Endothelial cell of umbilical vein (primary cell): ENCODE measurements at regions not wholly inside any gene's neighbourhood (a gene's known extent, or its start where the extent isn't known, plus 50 kb on each side); places are given as distances from the start of the nearest gene placed in this dataset.

Experiments used
- BruUV-seq: library from RNA; stranded (reverse); fragments of 400-500 nt; replicated peaks from 2 replicates; lab custom pipeline; 2021; lab: Mats Ljungman, UMichigan
- CTCF ChIA-PET: fragments of 300-600, 350-600 bp; sonication (Branson Sonifier 250); formaldehyde crosslinking; loops from one replicate; lab custom pipeline; 2021; ENCODE audit warnings: antibody characterized with exemption, inconsistent platforms; lab: Charles Lee
- POLR2A ChIA-PET: fragments of 300-600, 350-600 bp; sonication (Branson Sonifier 250); formaldehyde crosslinking; loops from one replicate; lab custom pipeline; 2021; ENCODE audit warnings: antibody characterized with exemption, inconsistent platforms; lab: Charles Lee
- DNase-seq: peaks from one replicate; pipeline ENCODE4 v3.0.0-alpha.2; 2011; ENCODE audit warnings: low read depth, low spot score
- FAIRE-seq: peaks from 2 replicates; lab custom pipeline; 2011; peaks lifted over from hg19 to GRCh38; lab: Jason Lieb, UNC
- H2AFZ ChIP-seq: 2 replicates; pipeline ENCODE4 v1.6.0; 2012; ENCODE audit warnings: low read depth, low read length, control low read depth, inconsistent platforms
- H3K27ac ChIP-seq: 2 replicates; pipeline ENCODE4 v1.5.1; 2011; ENCODE audit warnings: low read depth, mild to moderate bottlenecking, control low read depth, low read length, moderate library complexity; ENCODE audit not compliant: insufficient read depth
- H3K27me3 ChIP-seq, 2 experiments: 2 replicates each; pipeline versions ENCODE4 v1.6.0 to v1.6.1; 2011; ENCODE audit warnings: low read length in 2 of 2, mixed read lengths in 1 of 2; ENCODE audit not compliant: control insufficient read depth in 2 of 2, insufficient read depth in 2 of 2
- H3K36me3 ChIP-seq, 2 experiments: 2 replicates in 1 of 2; 3 replicates in 1 of 2; pipeline ENCODE4 v1.5.1; 2011; ENCODE audit warnings: low read length in 2 of 2, mild to moderate bottlenecking in 1 of 2, moderate library complexity in 1 of 2; ENCODE audit not compliant: control insufficient read depth in 2 of 2, insufficient read depth in 2 of 2; ENCODE audit errors: extremely low read depth in 1 of 2
- H3K4me1 ChIP-seq: 3 replicates; pipeline ENCODE4 v1.5.1; 2011; ENCODE audit warnings: mild to moderate bottlenecking, low read length; ENCODE audit not compliant: control insufficient read depth, insufficient read depth; ENCODE audit errors: extremely low read depth
- H3K4me2 ChIP-seq: 2 replicates; pipeline ENCODE4 v1.6.1; 2011; ENCODE audit warnings: low read length, control low read depth, mixed read lengths; ENCODE audit not compliant: insufficient read depth
- H3K4me3 ChIP-seq, 3 experiments: fragments of 200-600 bp in 1 of 3; sonication (generic), shearing (Covaris generic) in 1 of 3; replicated peaks in 1 of 3; 2 replicates each; pipeline ENCODE4 v1.5.1; 2011 to 2016; ENCODE audit warnings: control low read depth in 3 of 3, low read length in 3 of 3, mild to moderate bottlenecking in 2 of 3, inconsistent platforms in 1 of 3, low read depth in 1 of 3, moderate library complexity in 1 of 3; ENCODE audit not compliant: insufficient read depth in 1 of 3
- H3K79me2 ChIP-seq: 2 replicates; pipeline ENCODE4 v1.6.0; 2012; ENCODE audit warnings: low read length, inconsistent platforms; ENCODE audit not compliant: control insufficient read depth, insufficient read depth
- H3K9ac ChIP-seq: replicated peaks from 2 replicates; pipeline ENCODE3; 2011; ENCODE audit warnings: low read length, control low read depth; ENCODE audit not compliant: insufficient read depth; ENCODE audit errors: extremely low read depth
- H3K9me1 ChIP-seq: replicated peaks from 3 replicates; pipeline ENCODE4 v1.6.0; 2011; ENCODE audit warnings: mild to moderate bottlenecking, low read length; ENCODE audit not compliant: control insufficient read depth, insufficient read depth; ENCODE audit errors: extremely low read depth
- H3K9me3 ChIP-seq: replicated peaks from 2 replicates; pipeline ENCODE4 v1.5.1; 2012; ENCODE audit warnings: low read length, inconsistent platforms; ENCODE audit not compliant: control insufficient read depth, insufficient read depth
- H4K20me1 ChIP-seq: replicated peaks from 2 replicates; pipeline ENCODE3; 2011; ENCODE audit warnings: mild to moderate bottlenecking, low read length; ENCODE audit not compliant: control insufficient read depth, insufficient read depth; ENCODE audit errors: extremely low read depth
- EZH2 ChIP-seq: IDR thresholded peaks from 2 replicates; pipeline ENCODE4 v1.6.1; 2012; ENCODE audit warnings: borderline replicate concordance, low read depth, mild to moderate bottlenecking, moderate library complexity, low read length, inconsistent platforms; ENCODE audit not compliant: severe bottlenecking
- FOS ChIP-seq: IDR thresholded peaks from 2 replicates; pipeline ENCODE4 v1.6.1; 2011; ENCODE audit warnings: mild to moderate bottlenecking, low read length, moderate library complexity, borderline replicate concordance; ENCODE audit not compliant: insufficient read depth
- GATA2 ChIP-seq: IDR thresholded peaks from 2 replicates; pipeline ENCODE4 v1.7.0; 2011; ENCODE audit warnings: low read depth, mild to moderate bottlenecking, moderate library complexity, mixed read lengths, low read length; ENCODE audit not compliant: insufficient read length, insufficient read depth
- JUN ChIP-seq: IDR thresholded peaks from 2 replicates; pipeline ENCODE4 v1.6.1; 2011; ENCODE audit warnings: borderline replicate concordance, low read depth; ENCODE audit not compliant: insufficient read length, insufficient read depth
- MYC ChIP-seq: IDR thresholded peaks from one replicate; pipeline ENCODE4 v1.6.1; 2011; ENCODE audit warnings: mild to moderate bottlenecking, low read depth, low read length
- POLR2A ChIP-seq: IDR thresholded peaks from 2 replicates; pipeline ENCODE4 v1.6.1; 2012; ENCODE audit warnings: low read depth, mild to moderate bottlenecking, control low read depth, low read length
- POLR2AphosphoS5 ChIP-seq: IDR thresholded peaks from 2 replicates; pipeline ENCODE4 v1.6.1; 2012; ENCODE audit warnings: low read depth, mild to moderate bottlenecking, control low read depth, low read length, moderate library complexity; ENCODE audit not compliant: insufficient read depth
- dilution Hi-C: fragments of 300-500 bp; cut with MboI; formaldehyde crosslinking; loops from one replicate; pipeline ENCODE4 v1.15.0; 2019; ENCODE audit warnings: low sequenced_read_pairs; ENCODE audit not compliant: extremely low pct_ligation_motif_present
- intact Hi-C: fragments of 100-400 bp; cut with micrococcal nuclease; formaldehyde crosslinking; loops from one replicate; pipeline ENCODE4 v1.10.0; 2022
- TF ChIP-seq, protein P1 (sequence below), 2 donors: IDR thresholded peaks; 1 replicate in 1 of 2; 2 replicates in 1 of 2; pipeline ENCODE4 v1.5.1; 2011; ENCODE audit warnings: low read length in 2 of 2, mild to moderate bottlenecking in 2 of 2, moderate library complexity in 2 of 2, control low read depth in 1 of 2, inconsistent platforms in 1 of 2, low read depth in 1 of 2; ENCODE audit not compliant: insufficient read depth in 1 of 2; ENCODE audit errors: extremely low read depth in 1 of 2
- TF ChIP-seq, protein P2 (sequence below): IDR thresholded peaks from 2 replicates; pipeline ENCODE4 v1.6.1; 2011; ENCODE audit not compliant: insufficient read depth, insufficient read length

DNA sequence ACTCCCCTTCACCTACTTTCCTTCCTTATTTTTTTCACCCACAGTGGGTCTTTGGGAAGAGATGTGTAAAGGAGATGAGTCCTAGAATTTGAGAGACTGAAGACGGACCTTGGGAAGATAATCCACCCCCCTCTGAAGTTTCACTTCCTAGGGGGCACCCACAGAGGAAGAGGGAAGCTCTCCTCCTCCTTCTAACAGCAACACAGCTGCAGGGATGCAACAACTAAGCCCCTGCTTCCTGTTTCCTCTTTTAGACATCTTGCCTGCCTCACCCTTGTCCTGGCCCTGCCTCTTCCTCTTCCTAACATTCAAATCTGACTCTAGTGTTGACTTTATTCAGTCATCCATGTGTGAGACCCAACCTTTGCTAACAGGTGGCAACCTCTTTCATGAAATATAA, 424.6 kb downstream of the BUD13 start:
- H2AFZ ChIP-seq = no peak overlapping the region
- H3K79me2 ChIP-seq = no peaks in the 10 kb centered on the region
- CTCF ChIA-PET = interaction anchor here (1.2 to 2.1 kb wide), 3 partner anchors 10 to 106 kb away, joined by 4 to 11 read pairs (median 5); no protein-coding TSS in a partner anchor
- FAIRE-seq (no peak), DNase-seq (no peak)
- no peak for TF ChIP-seq EZH2
- TF ChIP-seq FOS = no peak
- TF ChIP-seq POLR2A = no peak
- no peak for TF ChIP-seq GATA2
- no peak for TF ChIP-seq POLR2AphosphoS5
- TF ChIP-seq JUN = no peak
- TF ChIP-seq, protein P1, sequence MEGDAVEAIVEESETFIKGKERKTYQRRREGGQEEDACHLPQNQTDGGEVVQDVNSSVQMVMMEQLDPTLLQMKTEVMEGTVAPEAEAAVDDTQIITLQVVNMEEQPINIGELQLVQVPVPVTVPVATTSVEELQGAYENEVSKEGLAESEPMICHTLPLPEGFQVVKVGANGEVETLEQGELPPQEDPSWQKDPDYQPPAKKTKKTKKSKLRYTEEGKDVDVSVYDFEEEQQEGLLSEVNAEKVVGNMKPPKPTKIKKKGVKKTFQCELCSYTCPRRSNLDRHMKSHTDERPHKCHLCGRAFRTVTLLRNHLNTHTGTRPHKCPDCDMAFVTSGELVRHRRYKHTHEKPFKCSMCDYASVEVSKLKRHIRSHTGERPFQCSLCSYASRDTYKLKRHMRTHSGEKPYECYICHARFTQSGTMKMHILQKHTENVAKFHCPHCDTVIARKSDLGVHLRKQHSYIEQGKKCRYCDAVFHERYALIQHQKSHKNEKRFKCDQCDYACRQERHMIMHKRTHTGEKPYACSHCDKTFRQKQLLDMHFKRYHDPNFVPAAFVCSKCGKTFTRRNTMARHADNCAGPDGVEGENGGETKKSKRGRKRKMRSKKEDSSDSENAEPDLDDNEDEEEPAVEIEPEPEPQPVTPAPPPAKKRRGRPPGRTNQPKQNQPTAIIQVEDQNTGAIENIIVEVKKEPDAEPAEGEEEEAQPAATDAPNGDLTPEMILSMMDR (IDR thresholded peaks at IDR 0.05; ENCODE audit: extremely low read depth in 1 of 2, insufficient read depth in 1 of 2, low read depth in 1 of 2, low read length in 2 of 2) = no peak
- TF ChIP-seq MYC = no peak
- TF ChIP-seq, protein P2, sequence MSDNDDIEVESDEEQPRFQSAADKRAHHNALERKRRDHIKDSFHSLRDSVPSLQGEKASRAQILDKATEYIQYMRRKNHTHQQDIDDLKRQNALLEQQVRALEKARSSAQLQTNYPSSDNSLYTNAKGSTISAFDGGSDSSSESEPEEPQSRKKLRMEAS = no peak
- no peaks in the 10 kb centered on the region for H3K9me1 ChIP-seq
- H4K20me1 ChIP-seq = no peaks in the 10 kb centered on the region
- H3K4me1 ChIP-seq = peaks cover 5% of the 10 kb centered on the region
- dilution Hi-C loops (no loop called here), intact Hi-C loops (no loop called here)
- no peak overlapping the region for H3K27ac ChIP-seq
- no peaks in the 10 kb centered on the region for H3K36me3 ChIP-seq
- no peak overlapping the region for H3K4me2 ChIP-seq
- no peak overlapping the region for H3K9ac ChIP-seq
- peaks cover 0 to 3% of the 10 kb centered on the region in 2 experiments for H3K27me3 ChIP-seq
- no peak overlapping the region for H3K4me3 ChIP-seq
- BruUV-seq = no TSS peak
- H3K9me3 ChIP-seq = no peaks in the 10 kb centered on the region
- POLR2A ChIA-PET = no interaction called here
